IPS DF 6.9 (cell line): ENCODE measurements at regions not wholly inside any gene's neighbourhood (a gene's known extent, or its start where the extent isn't known, plus 50 kb on each side); places are given as distances from the start of the nearest gene placed in this dataset.
"Not testable (repeated sequence)": the region's sequence is repeated elsewhere in the genome, so short reads cannot be mapped to it uniquely, and the experiment has no call there.

Experiments
- DNase-seq: peaks from one replicate; pipeline ENCODE4 v3.0.0-alpha.2; 2013; ENCODE audit warnings: low read depth, low spot score
- H3K27ac ChIP-seq: one replicate; pipeline ENCODE4 v1.5.1; 2013; ENCODE audit warnings: low read length, control low read depth
- H3K27me3 ChIP-seq: 2 replicates; pipeline ENCODE4 v1.6.1; 2013; ENCODE audit warnings: mild to moderate bottlenecking, low read length; ENCODE audit not compliant: control insufficient read depth, insufficient read depth
- H3K36me3 ChIP-seq: 2 replicates; pipeline ENCODE4 v1.6.1; 2013; ENCODE audit warnings: low read length; ENCODE audit not compliant: control insufficient read depth, insufficient read depth
- H3K4me1 ChIP-seq: 2 replicates; pipeline ENCODE4 v1.6.1; 2013; ENCODE audit warnings: low read length; ENCODE audit not compliant: control insufficient read depth, insufficient read depth
- H3K4me3 ChIP-seq: 2 replicates; pipeline ENCODE4 v1.5.1; 2013; ENCODE audit warnings: mild to moderate bottlenecking, low read length
- H3K9me3 ChIP-seq: 2 replicates; pipeline ENCODE4 v1.6.1; 2013; ENCODE audit warnings: low read length, inconsistent platforms; ENCODE audit not compliant: control insufficient read depth, insufficient read depth
- WGBS: extraction: QIAGEN DNeasy Blood & Tissue Kit; methylation state at CpG from one replicate; pipeline ENCODE4 v1.1.7; 2013; ENCODE audit warnings: mixed read lengths, missing lambda C conversion rate; ENCODE audit not compliant: insufficient read length, insufficient coverage; 5-methylcytosine and 5-hydroxymethylcytosine counted together

GRCh38 chr5:40354171-40354570 is 325.5 kb upstream of the PTGER4 start:
- WGBS, result no CpG with 5 or more reads among the region's 5 CpGs
- Histone ChIP-seq H3K36me3 (no peaks in the 10 kb centered on the region), H3K4me3 (no peak overlapping the region), H3K27me3 (no peaks in the 10 kb centered on the region), H3K27ac (no peak overlapping the region), H3K4me1 (no peaks in the 10 kb centered on the region), H3K9me3 (no peaks in the 10 kb centered on the region)
- DNase-seq, result no peak

- DNase-seq, result no peak
- no peak overlapping the region for H3K27ac ChIP-seq
- H3K36me3 ChIP-seq, result no peaks in the 10 kb centered on the region
- H3K4me3 ChIP-seq, result no peak overlapping the region
- WGBS, result no CpG with 5 or more reads among the region's 3 CpGs
- no peaks in the 10 kb centered on the region for H3K4me1 ChIP-seq
- H3K9me3 ChIP-seq, result no peaks in the 10 kb centered on the region
- H3K27me3 ChIP-seq, result no peaks in the 10 kb centered on the region
These were observed 326.3 kb upstream of the PTGER4 start for GRCh38 chr5:40353442-40353841.

- H3K4me3 ChIP-seq, result no peak overlapping the region
- no peaks in the 10 kb centered on the region for H3K36me3 ChIP-seq
- no peak for DNase-seq
- H3K9me3 ChIP-seq, result no peaks in the 10 kb centered on the region
- no peak overlapping the region for H3K27ac ChIP-seq
- no CpG with 5 or more reads among the region's 10 CpGs for WGBS
- no peaks in the 10 kb centered on the region for H3K4me1 ChIP-seq
- H3K27me3 ChIP-seq, result no peaks in the 10 kb centered on the region
These were observed 331.6 kb upstream of the PTGER4 start for GRCh38 chr5:40347981-40348725.

- no peaks in the 10 kb centered on the region for H3K4me1 ChIP-seq
- no peak overlapping the region for H3K27ac ChIP-seq
- no peaks in the 10 kb centered on the region for H3K27me3 ChIP-seq
- H3K4me3 ChIP-seq, result no peak overlapping the region
- no peaks in the 10 kb centered on the region for H3K9me3 ChIP-seq
- no CpG with 5 or more reads among the region's 1 CpG for WGBS
- no peak for DNase-seq
- no peaks in the 10 kb centered on the region for H3K36me3 ChIP-seq
These were observed 332.8 kb upstream of the PTGER4 start for GRCh38 chr5:40346901-40347300.

- not testable (repeated sequence) for H3K4me1 ChIP-seq, DNase-seq, H3K4me3 ChIP-seq, H3K9me3 ChIP-seq, H3K27me3 ChIP-seq, H3K36me3 ChIP-seq, H3K27ac ChIP-seq
- WGBS, result no CpG with 5 or more reads among the region's 3 CpGs
These were observed 341.3 kb upstream of the PTGER4 start for GRCh38 chr5:40338434-40338833.

- H3K36me3 ChIP-seq, result no peaks in the 10 kb centered on the region
- H3K4me3 ChIP-seq, result no peak overlapping the region
- no peak overlapping the region for H3K27ac ChIP-seq
- no peak for DNase-seq
- H3K27me3 ChIP-seq, result no peaks in the 10 kb centered on the region
- WGBS, result no CpG with 5 or more reads among the region's 1 CpG
- H3K9me3 ChIP-seq, result no peaks in the 10 kb centered on the region
- no peaks in the 10 kb centered on the region for H3K4me1 ChIP-seq
These were observed 345.5 kb upstream of the PTGER4 start for GRCh38 chr5:40334242-40334635.

GRCh38 chr5:40333459-40334241 is 346.1 kb upstream of the PTGER4 start:
- H3K36me3 ChIP-seq, result no peaks in the 10 kb centered on the region; the same call in 1 of the 2 replicates
- no peaks in the 10 kb centered on the region for H3K4me1 ChIP-seq
- H3K9me3 ChIP-seq, result no peaks in the 10 kb centered on the region
- no peaks in the 10 kb centered on the region for H3K27me3 ChIP-seq
- H3K27ac ChIP-seq, result no peak overlapping the region
- DNase-seq, result no peak
- 100% methylated on average over 2 of the region's 4 CpGs for WGBS
- no peak overlapping the region for H3K4me3 ChIP-seq

GRCh38 chr5:40332970-40333369 is 346.7 kb upstream of the PTGER4 start:
- WGBS, result no CpG with 5 or more reads among the region's 1 CpG

GRCh38 chr5:40331616-40332015 is 348.1 kb upstream of the PTGER4 start:
- Histone ChIP-seq H3K27me3 (no peaks in the 10 kb centered on the region), H3K36me3 (no peaks in the 10 kb centered on the region; the same call in 1 of the 2 replicates), H3K4me3 (no peak overlapping the region), H3K27ac (no peak overlapping the region), H3K4me1 (no peaks in the 10 kb centered on the region), H3K9me3 (no peaks in the 10 kb centered on the region)
- WGBS, result no CpG with 5 or more reads among the region's 5 CpGs
- DNase-seq, result no peak

More at GRCh38 chr5:40332970-40333369, 346.7 kb upstream of the PTGER4 start:
- H3K27me3 ChIP-seq, result no peaks in the 10 kb centered on the region
- no peaks in the 10 kb centered on the region; the same call in 1 of the 2 replicates for H3K36me3 ChIP-seq
- no peaks in the 10 kb centered on the region for H3K9me3 ChIP-seq
- no peak overlapping the region for H3K4me3 ChIP-seq
- H3K27ac ChIP-seq, result no peak overlapping the region
- H3K4me1 ChIP-seq, result no peaks in the 10 kb centered on the region
- DNase-seq, result no peak

- Histone ChIP-seq H3K36me3 (no peaks in the 10 kb centered on the region), H3K4me1 (no peaks in the 10 kb centered on the region), H3K27me3 (no peaks in the 10 kb centered on the region), H3K9me3 (no peaks in the 10 kb centered on the region), H3K27ac (no peak overlapping the region), H3K4me3 (no peak overlapping the region)
- no peak for DNase-seq
These were observed 358.2 kb upstream of the PTGER4 start for GRCh38 chr5:40321514-40321913.

GRCh38 chr5:40318395-40318794 is 361.3 kb upstream of the PTGER4 start:
- no peaks in the 10 kb centered on the region for H3K36me3 ChIP-seq

More at GRCh38 chr5:40318395-40318794, 361.3 kb upstream of the PTGER4 start:
- H3K9me3 ChIP-seq, result no peaks in the 10 kb centered on the region
- H3K27ac ChIP-seq, result no peak overlapping the region
- no peaks in the 10 kb centered on the region for H3K27me3 ChIP-seq
- DNase-seq, result no peak
- no peak overlapping the region for H3K4me3 ChIP-seq
- no peaks in the 10 kb centered on the region for H3K4me1 ChIP-seq
